ENCODE measurements at regions not wholly inside any gene's neighbourhood (a gene's known extent, or its start where the extent isn't known, plus 50 kb on each side); places are given as distances from the start of the nearest gene placed in this dataset.

- no peak overlapping the region for H3K4me3 ChIP-seq
- H3K27me3 ChIP-seq = no peaks in the 10 kb centered on the region
- WGBS, 2 donors = 80 to 81% methylated on average over 9 of the region's 9 CpGs
- ATAC-seq (ENCODE audit: low FRiP score in 2 of 2) (no peak), DNase-seq (no peak)
- H3K27ac ChIP-seq = no peak overlapping the region
- no peaks in the 10 kb centered on the region for H3K36me3 ChIP-seq
- no peaks in the 10 kb centered on the region for H3K4me1 ChIP-seq
- peaks cover 0 to 4% (median 0%) of the 10 kb centered on the region in 4 donors for H3K9me3 ChIP-seq
- TF ChIP-seq CTCF (IDR thresholded peaks at IDR 0.05) (no peak), POLR2A (IDR thresholded peaks at IDR 0.05) (no peak), POLR2AphosphoS5 (IDR thresholded peaks at IDR 0.05) (no peak), EP300 (IDR thresholded peaks at IDR 0.05) (no peak)
Measured at GRCh38 chr21:38610623-38611251, 112.5 kb upstream of the ERG start.

- H3K4me3 ChIP-seq = no peak overlapping the region
- WGBS, 2 donors = 84% methylated on average over 8 of the region's 8 CpGs
- no peak for DNase-seq
- ATAC-seq (ENCODE audit: low FRiP score in 2 of 2) = no peak
- H3K36me3 ChIP-seq = no peaks in the 10 kb centered on the region
- peaks cover 0 to 4% (median 0%) of the 10 kb centered on the region in 4 donors for H3K9me3 ChIP-seq
- TF ChIP-seq POLR2AphosphoS5 (IDR thresholded peaks at IDR 0.05) (no peak), CTCF (IDR thresholded peaks at IDR 0.05) (no peak), EP300 (IDR thresholded peaks at IDR 0.05) (no peak), POLR2A (IDR thresholded peaks at IDR 0.05) (no peak)
- no peaks in the 10 kb centered on the region for H3K4me1 ChIP-seq
- no peak overlapping the region for H3K27ac ChIP-seq
- no peaks in the 10 kb centered on the region for H3K27me3 ChIP-seq
Measured at GRCh38 chr21:38611277-38611676, 113.0 kb upstream of the ERG start.

DNA sequence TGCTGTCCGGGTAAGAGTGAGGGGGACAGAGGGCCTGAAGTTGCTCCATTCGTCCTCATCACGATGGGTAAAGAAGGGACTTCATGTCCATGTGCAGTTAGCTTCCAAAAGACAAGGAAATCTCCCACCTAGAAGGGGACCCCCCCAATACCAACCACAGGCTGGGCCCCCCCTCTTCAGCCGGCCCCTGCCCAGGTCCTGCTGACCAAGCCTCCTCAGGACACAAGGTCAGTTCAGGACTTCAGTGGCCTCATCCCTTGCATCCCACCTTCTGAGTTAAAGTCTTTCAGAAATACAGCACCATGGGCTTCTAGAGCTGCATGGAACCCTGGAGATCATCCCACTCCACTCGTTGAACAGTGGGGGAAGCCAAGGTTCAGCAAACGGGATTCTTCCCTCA is 115.4 kb upstream of the ERG start:
- ATAC-seq (ENCODE audit: low FRiP score in 2 of 2) = no peak
- H3K36me3 ChIP-seq = no peaks in the 10 kb centered on the region
- no peaks in the 10 kb centered on the region for H3K9me3 ChIP-seq
- no peak overlapping the region for H3K4me3 ChIP-seq
- TF ChIP-seq POLR2A (IDR thresholded peaks at IDR 0.05) = no peak
- TF ChIP-seq EP300 (IDR thresholded peaks at IDR 0.05) = no peak
- no peak for TF ChIP-seq POLR2AphosphoS5 (IDR thresholded peaks at IDR 0.05)
- TF ChIP-seq CTCF (IDR thresholded peaks at IDR 0.05) = no peak
- H3K27ac ChIP-seq = no peak overlapping the region
- no peak for DNase-seq
- 87 to 96% methylated on average over 5 to 6 of the region's 6 CpGs for WGBS, 2 donors
- no peaks in the 10 kb centered on the region for H3K27me3 ChIP-seq
- no peaks in the 10 kb centered on the region for H3K4me1 ChIP-seq

- TF ChIP-seq CTCF (IDR thresholded peaks at IDR 0.05) (no peak), POLR2AphosphoS5 (IDR thresholded peaks at IDR 0.05) (no peak), POLR2A (IDR thresholded peaks at IDR 0.05) (no peak), EP300 (IDR thresholded peaks at IDR 0.05) (no peak)
- ATAC-seq (ENCODE audit: low FRiP score in 2 of 2) (no peak), DNase-seq (no peak)
- Histone ChIP-seq H3K27ac (no peak overlapping the region), H3K9me3 (no peaks in the 10 kb centered on the region), H3K4me1 (no peaks in the 10 kb centered on the region), H3K36me3 (no peaks in the 10 kb centered on the region), H3K4me3 (no peak overlapping the region), H3K27me3 (no peaks in the 10 kb centered on the region)
- WGBS, 2 donors = 95 to 98% methylated on average over 4 to 5 of the region's 5 CpGs
Measured at GRCh38 chr21:38614558-38614957, 116.3 kb upstream of the ERG start.

DNA sequence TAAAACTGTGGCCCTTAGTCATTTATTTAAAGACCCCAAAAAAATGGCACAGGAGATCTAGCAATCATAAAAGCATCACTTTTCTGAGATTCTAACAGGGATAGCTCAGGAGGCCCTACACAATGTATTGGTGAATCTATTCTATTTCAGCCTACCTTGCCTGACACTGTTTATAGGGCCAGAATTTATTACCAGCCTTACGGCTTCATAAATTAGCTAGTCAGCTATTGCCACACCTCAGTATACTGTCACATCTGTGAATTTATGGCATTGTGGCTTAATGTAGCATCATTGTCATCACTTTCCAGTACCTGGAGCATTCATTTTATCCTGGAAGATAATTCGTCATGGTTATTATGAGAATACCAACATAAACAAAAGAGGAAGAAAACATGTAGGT is 121.2 kb upstream of the ERG start:
- WGBS, 2 donors = 89% methylated on average over 2 of the region's 2 CpGs
- Histone ChIP-seq H3K4me1 (no peaks in the 10 kb centered on the region), H3K27me3 (no peaks in the 10 kb centered on the region), H3K4me3 (no peak overlapping the region), H3K9me3 (no peaks in the 10 kb centered on the region), H3K27ac (no peak overlapping the region), H3K36me3 (no peaks in the 10 kb centered on the region)
- TF ChIP-seq POLR2A (IDR thresholded peaks at IDR 0.05) = no peak
- TF ChIP-seq EP300 (IDR thresholded peaks at IDR 0.05) = no peak
- TF ChIP-seq POLR2AphosphoS5 (IDR thresholded peaks at IDR 0.05) = no peak
- no peak for TF ChIP-seq CTCF (IDR thresholded peaks at IDR 0.05)
- ATAC-seq (ENCODE audit: low FRiP score in 2 of 2) = no peak
- DNase-seq = no peak
